ENCODE measurements at regions not wholly inside any gene's neighbourhood (a gene's known extent, or its start where the extent isn't known, plus 50 kb on each side); places are given as distances from the start of the nearest gene placed in this dataset.

- TF ChIP-seq, protein P1, sequence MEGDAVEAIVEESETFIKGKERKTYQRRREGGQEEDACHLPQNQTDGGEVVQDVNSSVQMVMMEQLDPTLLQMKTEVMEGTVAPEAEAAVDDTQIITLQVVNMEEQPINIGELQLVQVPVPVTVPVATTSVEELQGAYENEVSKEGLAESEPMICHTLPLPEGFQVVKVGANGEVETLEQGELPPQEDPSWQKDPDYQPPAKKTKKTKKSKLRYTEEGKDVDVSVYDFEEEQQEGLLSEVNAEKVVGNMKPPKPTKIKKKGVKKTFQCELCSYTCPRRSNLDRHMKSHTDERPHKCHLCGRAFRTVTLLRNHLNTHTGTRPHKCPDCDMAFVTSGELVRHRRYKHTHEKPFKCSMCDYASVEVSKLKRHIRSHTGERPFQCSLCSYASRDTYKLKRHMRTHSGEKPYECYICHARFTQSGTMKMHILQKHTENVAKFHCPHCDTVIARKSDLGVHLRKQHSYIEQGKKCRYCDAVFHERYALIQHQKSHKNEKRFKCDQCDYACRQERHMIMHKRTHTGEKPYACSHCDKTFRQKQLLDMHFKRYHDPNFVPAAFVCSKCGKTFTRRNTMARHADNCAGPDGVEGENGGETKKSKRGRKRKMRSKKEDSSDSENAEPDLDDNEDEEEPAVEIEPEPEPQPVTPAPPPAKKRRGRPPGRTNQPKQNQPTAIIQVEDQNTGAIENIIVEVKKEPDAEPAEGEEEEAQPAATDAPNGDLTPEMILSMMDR (IDR thresholded peaks at IDR 0.05) = no peak
- no peak for TF ChIP-seq POLR2A (IDR thresholded peaks at IDR 0.05)
These were observed 405.1 kb downstream of the TNS1 start for GRCh38 chr2:217597681-217598080.
